ENCODE measurements at regions not wholly inside any gene's neighbourhood (a gene's known extent, or its start where the extent isn't known, plus 50 kb on each side); places are given as distances from the start of the nearest gene placed in this dataset.

DNA sequence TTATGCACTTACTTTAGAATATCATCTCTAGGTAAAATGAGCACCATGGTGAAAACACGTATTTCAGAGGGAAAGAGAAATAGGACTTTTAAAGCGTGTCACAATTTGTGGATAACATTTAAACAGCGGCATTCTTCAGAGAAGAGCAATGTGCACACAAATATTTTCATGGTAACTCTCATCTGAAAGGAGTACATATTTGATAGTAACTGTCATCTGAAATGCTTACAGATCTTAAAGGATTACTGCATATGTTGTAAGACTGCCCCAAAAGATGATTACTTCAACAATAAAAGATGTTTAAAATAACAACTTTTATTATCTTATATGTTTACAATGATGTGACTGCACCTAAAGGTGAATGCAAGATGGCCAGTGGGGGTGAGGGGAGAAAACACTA lies 408.8 kb downstream of the PLA2G4A start:
- no peak for DNase-seq
- Histone ChIP-seq H3K79me2 (ENCODE audit: low read depth) (no peaks in the 10 kb centered on the region), H3K4me1 (replicated peaks; ENCODE audit: insufficient read depth) (no peaks in the 10 kb centered on the region), H3F3A (ENCODE audit: insufficient read depth, low read depth) (no peaks in the 10 kb centered on the region), H3K27me3 (ENCODE audit: insufficient read depth, low read depth) (no peaks in the 10 kb centered on the region), H2AFZ (no peak overlapping the region), H3K27ac (no peak overlapping the region), H4K20me1 (ENCODE audit: insufficient read depth) (no peaks in the 10 kb centered on the region; the same call in 1 of the 2 replicates), H3K9me3 (ENCODE audit: insufficient read depth, low read depth) (no peaks in the 10 kb centered on the region), H3K36me3 (ENCODE audit: low read depth) (no peaks in the 10 kb centered on the region), H3K4me2 (no peak overlapping the region), H3K4me3 (no peak overlapping the region), H3K9me2 (ENCODE audit: insufficient read depth) (no peaks in the 10 kb centered on the region)
- intact Hi-C loops (cut with micrococcal nuclease; ENCODE audit: unreplicated experiment): no loop called here
- BruUV-seq (replicated peaks): no TSS peak
- no peak for TF ChIP-seq EZH2 (IDR thresholded peaks at IDR 0.05; ENCODE audit: low read depth)
- TF ChIP-seq, protein P1, sequence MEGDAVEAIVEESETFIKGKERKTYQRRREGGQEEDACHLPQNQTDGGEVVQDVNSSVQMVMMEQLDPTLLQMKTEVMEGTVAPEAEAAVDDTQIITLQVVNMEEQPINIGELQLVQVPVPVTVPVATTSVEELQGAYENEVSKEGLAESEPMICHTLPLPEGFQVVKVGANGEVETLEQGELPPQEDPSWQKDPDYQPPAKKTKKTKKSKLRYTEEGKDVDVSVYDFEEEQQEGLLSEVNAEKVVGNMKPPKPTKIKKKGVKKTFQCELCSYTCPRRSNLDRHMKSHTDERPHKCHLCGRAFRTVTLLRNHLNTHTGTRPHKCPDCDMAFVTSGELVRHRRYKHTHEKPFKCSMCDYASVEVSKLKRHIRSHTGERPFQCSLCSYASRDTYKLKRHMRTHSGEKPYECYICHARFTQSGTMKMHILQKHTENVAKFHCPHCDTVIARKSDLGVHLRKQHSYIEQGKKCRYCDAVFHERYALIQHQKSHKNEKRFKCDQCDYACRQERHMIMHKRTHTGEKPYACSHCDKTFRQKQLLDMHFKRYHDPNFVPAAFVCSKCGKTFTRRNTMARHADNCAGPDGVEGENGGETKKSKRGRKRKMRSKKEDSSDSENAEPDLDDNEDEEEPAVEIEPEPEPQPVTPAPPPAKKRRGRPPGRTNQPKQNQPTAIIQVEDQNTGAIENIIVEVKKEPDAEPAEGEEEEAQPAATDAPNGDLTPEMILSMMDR (conservative IDR thresholded peaks at IDR 0.05): no peak
- CTCF ChIA-PET: no interaction called here
- POLR2A ChIA-PET (ENCODE audit: unreplicated experiment): no interaction called here

DNA sequence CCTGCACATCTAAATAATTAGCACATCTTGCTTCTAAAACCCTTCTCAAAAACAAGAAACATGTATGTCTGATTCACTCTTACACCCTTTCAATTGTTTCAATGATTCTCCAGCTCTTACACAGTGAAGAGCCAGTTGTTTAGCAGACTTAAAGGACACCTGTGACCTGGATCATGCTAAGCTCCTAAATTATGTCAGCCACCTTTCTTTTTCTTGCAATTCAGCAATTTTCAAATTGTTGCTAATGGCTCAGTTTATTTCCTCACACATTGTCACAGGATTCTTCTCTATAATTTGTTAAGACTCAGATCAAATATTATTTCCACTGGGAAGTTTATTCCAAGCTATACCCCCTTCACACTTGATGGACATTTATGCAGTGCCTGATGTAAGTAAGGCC lies 413.2 kb downstream of the PLA2G4A start:
- no TSS peak for BruUV-seq (replicated peaks)
- Histone ChIP-seq H3K36me3 (ENCODE audit: low read depth) (no peaks in the 10 kb centered on the region), H3K27me3 (ENCODE audit: insufficient read depth, low read depth) (no peaks in the 10 kb centered on the region), H3F3A (ENCODE audit: insufficient read depth, low read depth) (no peaks in the 10 kb centered on the region), H3K27ac (no peak overlapping the region), H3K9me2 (ENCODE audit: insufficient read depth) (no peaks in the 10 kb centered on the region), H3K9me3 (ENCODE audit: insufficient read depth, low read depth) (no peaks in the 10 kb centered on the region), H3K4me2 (no peak overlapping the region), H3K4me1 (replicated peaks; ENCODE audit: insufficient read depth) (no peaks in the 10 kb centered on the region), H2AFZ (no peak overlapping the region), H3K4me3 (no peak overlapping the region), H4K20me1 (ENCODE audit: insufficient read depth) (no peaks in the 10 kb centered on the region), H3K79me2 (ENCODE audit: low read depth) (no peaks in the 10 kb centered on the region)
- no peak for TF ChIP-seq EZH2 (IDR thresholded peaks at IDR 0.05; ENCODE audit: low read depth)
- TF ChIP-seq, protein P1 (conservative IDR thresholded peaks at IDR 0.05): no peak
- CTCF ChIA-PET: no interaction called here
- POLR2A ChIA-PET (ENCODE audit: unreplicated experiment): no interaction called here
- DNase-seq: no peak
- intact Hi-C loops (cut with micrococcal nuclease; ENCODE audit: unreplicated experiment): no loop called here

DNA sequence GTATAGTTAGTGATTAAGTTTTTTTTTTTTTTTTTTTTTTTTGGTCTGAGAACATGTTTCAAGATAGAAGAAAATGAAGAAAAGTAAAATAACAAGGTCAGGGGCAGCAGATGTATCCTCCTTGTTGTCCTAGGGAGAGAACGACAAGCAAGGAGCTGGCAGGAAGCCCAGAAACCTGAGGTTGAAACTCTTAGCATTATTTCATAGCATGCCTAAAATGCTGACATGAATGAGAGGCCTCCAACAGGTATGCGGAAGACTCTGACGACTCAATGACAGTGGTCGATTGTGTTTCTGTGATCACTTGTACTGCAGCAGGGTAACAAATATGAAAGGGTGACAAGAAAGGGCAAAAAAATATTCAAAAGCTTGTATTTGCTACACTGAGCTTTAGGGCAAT lies 415.9 kb downstream of the PLA2G4A start:
- Histone ChIP-seq H3K9me3 (ENCODE audit: insufficient read depth, low read depth) (no peaks in the 10 kb centered on the region), H2AFZ (no peak overlapping the region; the same call in 1 of the 2 replicates), H3K27me3 (ENCODE audit: insufficient read depth, low read depth) (no peaks in the 10 kb centered on the region), H3K27ac (no peak overlapping the region), H3K4me2 (no peak overlapping the region), H3K4me1 (replicated peaks; ENCODE audit: insufficient read depth) (no peaks in the 10 kb centered on the region), H3K9me2 (ENCODE audit: insufficient read depth) (no peaks in the 10 kb centered on the region), H3K36me3 (ENCODE audit: low read depth) (no peaks in the 10 kb centered on the region), H3F3A (ENCODE audit: insufficient read depth, low read depth) (no peaks in the 10 kb centered on the region), H4K20me1 (ENCODE audit: insufficient read depth) (no peaks in the 10 kb centered on the region), H3K4me3 (no peak overlapping the region), H3K79me2 (ENCODE audit: low read depth) (no peaks in the 10 kb centered on the region)
- no TSS peak for BruUV-seq (replicated peaks)
- DNase-seq: peak in 1 of 2 experiments; percentile 58
- ChIA-PET CTCF (interaction anchor here (0.6 kb wide), 1 partner anchor 277 kb away, joined by 3 read pairs; no protein-coding TSS in a partner anchor), POLR2A (ENCODE audit: unreplicated experiment) (no interaction called here)
- TF ChIP-seq, protein P1 (conservative IDR thresholded peaks at IDR 0.05): no peak
- TF ChIP-seq EZH2 (IDR thresholded peaks at IDR 0.05; ENCODE audit: low read depth): no peak
- intact Hi-C loops (cut with micrococcal nuclease; ENCODE audit: unreplicated experiment): no loop called here

Measured in PC-9 (cell line).